H1 (cell line): ENCODE measurements at regions not wholly inside any gene's neighbourhood (a gene's known extent, or its start where the extent isn't known, plus 50 kb on each side); places are given as distances from the start of the nearest gene placed in this dataset.

Experiments used
- CTCF ChIA-PET: fragments of 300-600 bp; sonication (Branson Sonifier 250); formaldehyde crosslinking; loops from one replicate; lab custom pipeline; 2021; ENCODE audit not compliant: partially characterized antibody; lab: Charles Lee
- POLR2A ChIA-PET: fragments of 300-600 bp; sonication (Branson Sonifier 250); formaldehyde crosslinking; loops from one replicate; lab custom pipeline; 2021; ENCODE audit warnings: inconsistent platforms; ENCODE audit not compliant: partially characterized antibody; lab: Charles Lee
- DNase-seq, 2 experiments: peaks; one replicate each; pipeline versions ENCODE4 v3.0.0 to v3.0.0-alpha.2; 2010 to 2022; ENCODE audit warnings: low spot score in 2 of 2, low read depth in 1 of 2, mixed read lengths in 1 of 2
- FAIRE-seq: peaks from 2 replicates; lab custom pipeline; 2011; peaks lifted over from hg19 to GRCh38; lab: Jason Lieb, UNC
- H2AFZ ChIP-seq: 2 replicates; pipeline ENCODE4 v1.8.1; 2012; ENCODE audit warnings: low read length, inconsistent platforms
- H2AK5ac ChIP-seq: 2 replicates; pipeline ENCODE4 v1.6.1; 2013; ENCODE audit warnings: low read depth, low read length
- H2BK120ac ChIP-seq: replicated peaks from 2 replicates; pipeline ENCODE3; 2013; ENCODE audit warnings: low read depth, low read length, inconsistent platforms
- H2BK12ac ChIP-seq: 2 replicates; pipeline ENCODE4 v1.6.1; 2013; ENCODE audit warnings: low read depth, low read length
- H2BK15ac ChIP-seq: 2 replicates; pipeline ENCODE4 v1.6.1; 2013; ENCODE audit warnings: low read length
- H2BK20ac ChIP-seq: 2 replicates; pipeline ENCODE4 v1.6.1; 2013; ENCODE audit warnings: low read length
- H2BK5ac ChIP-seq: 2 replicates; pipeline ENCODE4 v1.6.1; 2013; ENCODE audit warnings: low read depth, low read length
- H3K14ac ChIP-seq: 2 replicates; pipeline ENCODE4 v1.6.1; 2013; ENCODE audit warnings: inconsistent platforms; ENCODE audit not compliant: insufficient read length
- H3K18ac ChIP-seq: 2 replicates; pipeline ENCODE4 v1.6.1; 2013; ENCODE audit warnings: low read length; ENCODE audit errors: extremely low read depth
- H3K23ac ChIP-seq: 2 replicates; pipeline ENCODE4 v1.6.1; 2013; ENCODE audit warnings: inconsistent platforms; ENCODE audit not compliant: insufficient read length
- H3K23me2 ChIP-seq: 2 replicates; pipeline ENCODE4 v1.6.1; 2013; ENCODE audit warnings: low read depth, low read length
- H3K27ac ChIP-seq: 2 replicates; pipeline ENCODE4 v1.6.1; 2011; ENCODE audit warnings: low read depth, low read length, inconsistent platforms
- H3K27me3 ChIP-seq, 4 experiments: replicated peaks in 1 of 4; 1 replicate in 1 of 4; 2 replicates in 3 of 4; pipeline versions ENCODE4 v1.6.1 to v1.8.1; 2011 to 2013; ENCODE audit warnings: low read length in 3 of 4, mild to moderate bottlenecking in 3 of 4, inconsistent platforms in 2 of 4, mixed read lengths in 2 of 4, moderate library complexity in 1 of 4; ENCODE audit not compliant: control insufficient read depth in 3 of 4, insufficient read depth in 3 of 4; ENCODE audit errors: extremely low read depth in 1 of 4
- H3K36me3 ChIP-seq, 4 experiments: 2 replicates each; pipeline versions ENCODE4 v1.6.1 to v1.8.1; 2011 to 2013; ENCODE audit warnings: mild to moderate bottlenecking in 4 of 4, low read length in 3 of 4, moderate library complexity in 2 of 4, control low read depth in 1 of 4, inconsistent platforms in 1 of 4; ENCODE audit not compliant: insufficient read depth in 4 of 4, control insufficient read depth in 2 of 4
- H3K4ac ChIP-seq: replicated peaks from 2 replicates; pipeline ENCODE3; 2013; ENCODE audit warnings: low read length, low read depth, mixed read lengths, inconsistent platforms; ENCODE audit not compliant: insufficient read length
- H3K4me1 ChIP-seq, 4 experiments: replicated peaks in 1 of 4; 1 replicate in 1 of 4; 2 replicates in 3 of 4; pipeline versions ENCODE4 v1.6.1 to v1.8.1; 2011 to 2013; ENCODE audit warnings: low read length in 3 of 4, inconsistent platforms in 2 of 4, mixed read lengths in 1 of 4; ENCODE audit not compliant: insufficient read depth in 4 of 4, control insufficient read depth in 3 of 4
- H3K4me2 ChIP-seq, 2 experiments: 2 replicates each; pipeline versions ENCODE4 v1.6.1 to v1.8.1; 2011 to 2013; ENCODE audit warnings: low read depth in 2 of 2, low read length in 2 of 2, control low read depth in 1 of 2, inconsistent platforms in 1 of 2, mild to moderate bottlenecking in 1 of 2; ENCODE audit not compliant: insufficient read depth in 1 of 2
- H3K4me3 ChIP-seq, 4 experiments: fragments of 200-600, 300-600 bp in 1 of 4; sonication (generic), shearing (Covaris generic), sonication (Bioruptor Twin) in 1 of 4; 2 replicates each; pipeline versions ENCODE4 v1.5.1 to v1.8.1; 2011 to 2016; ENCODE audit warnings: low read length in 4 of 4, low read depth in 3 of 4, control low read depth in 2 of 4, inconsistent platforms in 2 of 4, mild to moderate bottlenecking in 2 of 4, mixed read lengths in 1 of 4, moderate library complexity in 1 of 4; ENCODE audit not compliant: insufficient read depth in 2 of 4; ENCODE audit errors: extremely low read depth in 1 of 4
- H3K56ac ChIP-seq: replicated peaks from 2 replicates; pipeline ENCODE3; 2013; ENCODE audit warnings: low read depth, mild to moderate bottlenecking, mixed read lengths, low read length, inconsistent platforms; ENCODE audit not compliant: insufficient read length
- H3K79me1 ChIP-seq: 2 replicates; pipeline ENCODE4 v1.6.1; 2013; ENCODE audit warnings: low read depth, low read length, control low read depth
- H3K79me2 ChIP-seq, 2 experiments: 2 replicates each; pipeline versions ENCODE4 v1.6.1 to v1.8.1; 2012 to 2013; ENCODE audit warnings: low read length in 2 of 2, mild to moderate bottlenecking in 2 of 2, inconsistent platforms in 1 of 2; ENCODE audit not compliant: insufficient read depth in 2 of 2, control insufficient read depth in 1 of 2
- H3K9ac ChIP-seq, 4 experiments: replicated peaks in 1 of 4; 1 replicate in 1 of 4; 2 replicates in 3 of 4; pipeline versions ENCODE4 v1.6.1 to v1.8.1; 2011 to 2013; ENCODE audit warnings: low read depth in 3 of 4, low read length in 3 of 4, control low read depth in 2 of 4, mild to moderate bottlenecking in 2 of 4, moderate library complexity in 2 of 4, inconsistent platforms in 1 of 4; ENCODE audit errors: extremely low read depth in 1 of 4
- H3K9me3 ChIP-seq, 2 experiments: 2 replicates each; pipeline versions ENCODE4 v1.6.1 to v1.8.1; 2012 to 2013; ENCODE audit warnings: mild to moderate bottlenecking in 2 of 2, moderate library complexity in 2 of 2, control low read depth in 1 of 2, inconsistent platforms in 1 of 2, low read depth in 1 of 2, low read length in 1 of 2, mixed read lengths in 1 of 2; ENCODE audit not compliant: insufficient read depth in 2 of 2
- H4K20me1 ChIP-seq, 2 experiments: replicated peaks in 1 of 2; 2 replicates each; pipeline versions ENCODE3 to v1.8.1; 2011 to 2013; ENCODE audit warnings: inconsistent platforms in 2 of 2, low read length in 2 of 2, mild to moderate bottlenecking in 1 of 2; ENCODE audit not compliant: insufficient read depth in 2 of 2, control insufficient read depth in 1 of 2
- H4K5ac ChIP-seq: 2 replicates; pipeline ENCODE4 v1.6.1; 2013; ENCODE audit warnings: low read length, low read depth, mixed read lengths, inconsistent platforms; ENCODE audit not compliant: insufficient read length
- H4K8ac ChIP-seq: 2 replicates; pipeline ENCODE4 v1.8.0; 2013; ENCODE audit warnings: mild to moderate bottlenecking, moderate library complexity, low read length, inconsistent platforms; ENCODE audit not compliant: insufficient read depth; ENCODE audit errors: extremely low read depth
- H4K91ac ChIP-seq: replicated peaks from 2 replicates; pipeline ENCODE3; 2013; ENCODE audit warnings: low read length, mixed read lengths, inconsistent platforms; ENCODE audit not compliant: insufficient read length
- TAF1 ChIP-seq: IDR thresholded peaks from 2 replicates; pipeline ENCODE4 v1.6.1; 2011; ENCODE audit warnings: mild to moderate bottlenecking, low read depth, low read length
- WGBS, 2 experiments: shearing (Covaris generic) in 1 of 2; methylation state at CpG; one replicate each; pipeline versions ENCODE4 v1.1.6 to v1.1.7; 2013 to 2015; ENCODE audit warnings: low lambda C conversion rate in 2 of 2, mixed read lengths in 2 of 2, inconsistent platforms in 1 of 2, low coverage in 1 of 2, missing lambda C conversion rate in 1 of 2; ENCODE audit not compliant: insufficient replicate concordance in 2 of 2, insufficient coverage in 1 of 2, insufficient read length in 1 of 2; ENCODE audit errors: extremely low coverage in 1 of 2, missing lambda C conversion rate in 1 of 2; 5-methylcytosine and 5-hydroxymethylcytosine counted together
- TF ChIP-seq, protein P1 (sequence below): IDR thresholded peaks from 2 replicates; pipeline ENCODE4 v1.6.1; 2011; ENCODE audit warnings: low read depth, mild to moderate bottlenecking, low read length; ENCODE audit not compliant: insufficient read depth

DNA sequence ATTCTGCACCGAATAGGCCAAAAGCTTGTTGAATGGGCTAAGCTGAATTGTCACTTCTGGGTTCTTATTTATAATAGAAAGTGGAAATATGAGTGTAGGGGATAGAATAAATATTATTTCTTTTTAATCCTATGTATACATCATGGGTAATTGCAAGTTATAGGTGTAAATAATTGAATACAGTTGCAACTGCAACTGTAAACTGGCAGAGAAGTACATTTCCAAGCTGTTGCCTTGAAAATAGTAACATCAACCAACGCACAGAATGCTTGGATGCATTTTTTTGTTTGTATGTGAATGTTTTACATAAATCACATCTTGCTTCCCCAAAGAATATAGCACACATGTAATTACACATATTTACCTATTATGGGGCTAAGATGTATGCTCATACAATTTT lies 234.1 kb downstream of the NNT start:
- no peaks in the 10 kb centered on the region for H4K20me1 ChIP-seq
- no peak for FAIRE-seq
- no peak overlapping the region for H3K56ac ChIP-seq
- H3K23ac ChIP-seq, result no peak overlapping the region
- DNase-seq, result no peak
- H2AFZ ChIP-seq, result no peak overlapping the region
- H3K36me3 ChIP-seq, result no peaks in the 10 kb centered on the region
- no peak overlapping the region for H4K5ac ChIP-seq
- H3K23me2 ChIP-seq, result no peaks in the 10 kb centered on the region
- POLR2A ChIA-PET, result no interaction called here
- no peak overlapping the region for H3K9ac ChIP-seq
- no peak overlapping the region for H3K27ac ChIP-seq
- H4K8ac ChIP-seq, result no peak overlapping the region
- no peak overlapping the region for H4K91ac ChIP-seq
- no peak overlapping the region for H3K18ac ChIP-seq
- no peak overlapping the region for H2BK5ac ChIP-seq
- H3K14ac ChIP-seq, result no peak overlapping the region
- 83% methylated on average over 2 of the region's 2 CpGs; no CpG with 5 or more reads in 1 of the 2 experiments for WGBS, 2 experiments
- no peak overlapping the region for H2AK5ac ChIP-seq
- CTCF ChIA-PET, result no interaction called here
- no peaks in the 10 kb centered on the region for H3K79me1 ChIP-seq
- H3K9me3 ChIP-seq, result no peaks in the 10 kb centered on the region
- H2BK12ac ChIP-seq, result no peak overlapping the region
- H3K4me3 ChIP-seq, result no peak overlapping the region
- H2BK20ac ChIP-seq, result no peak overlapping the region
- no peak overlapping the region for H2BK15ac ChIP-seq
- no peaks in the 10 kb centered on the region for H3K79me2 ChIP-seq
- H3K4me1 ChIP-seq, result no peaks in the 10 kb centered on the region
- H3K4me2 ChIP-seq, result no peak overlapping the region
- H3K27me3 ChIP-seq, result no peaks in the 10 kb centered on the region
- no peak overlapping the region for H3K4ac ChIP-seq
- H2BK120ac ChIP-seq, result no peak overlapping the region
- TF ChIP-seq TAF1, result no peak
- TF ChIP-seq, protein P1, sequence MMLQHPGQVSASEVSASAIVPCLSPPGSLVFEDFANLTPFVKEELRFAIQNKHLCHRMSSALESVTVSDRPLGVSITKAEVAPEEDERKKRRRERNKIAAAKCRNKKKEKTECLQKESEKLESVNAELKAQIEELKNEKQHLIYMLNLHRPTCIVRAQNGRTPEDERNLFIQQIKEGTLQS, result no peak
